Mesenchymal stem cell (in vitro differentiated cells and primary cell): ENCODE measurements at regions not wholly inside any gene's neighbourhood (a gene's known extent, or its start where the extent isn't known, plus 50 kb on each side); places are given as distances from the start of the nearest gene placed in this dataset.

Source experiments
- DNase-seq: peaks from one replicate; pipeline ENCODE4 v3.0.0-alpha.2; 2013
- H2AFZ ChIP-seq: one replicate; pipeline ENCODE4 v1.6.1; 2013; ENCODE audit warnings: low read depth, mild to moderate bottlenecking, control low read depth, inconsistent platforms, low read length, moderate library complexity
- H2AK5ac ChIP-seq: 2 replicates; pipeline ENCODE4 v1.6.1; 2013; ENCODE audit warnings: low read length, moderate library complexity, mild to moderate bottlenecking, inconsistent platforms; ENCODE audit not compliant: severe bottlenecking
- H2BK120ac ChIP-seq: one replicate; pipeline ENCODE4 v1.6.1; 2013; ENCODE audit warnings: low read depth, mild to moderate bottlenecking, inconsistent platforms, low read length, moderate library complexity
- H2BK12ac ChIP-seq, 2 experiments: one replicate each; pipeline ENCODE4 v1.6.1; 2013; ENCODE audit warnings: inconsistent platforms in 2 of 2, low read length in 2 of 2, mild to moderate bottlenecking in 2 of 2, moderate library complexity in 2 of 2, control low read depth in 1 of 2
- H2BK15ac ChIP-seq: one replicate; pipeline ENCODE4 v1.6.1; 2013; ENCODE audit warnings: mild to moderate bottlenecking, low read depth, inconsistent platforms; ENCODE audit not compliant: poor library complexity, severe bottlenecking
- H2BK5ac ChIP-seq: 2 replicates; pipeline ENCODE4 v1.6.1; 2013; ENCODE audit warnings: low read depth, mild to moderate bottlenecking, low read length, control low read depth, inconsistent platforms; ENCODE audit not compliant: poor library complexity, severe bottlenecking
- H3K14ac ChIP-seq, 2 experiments: one replicate each; pipeline ENCODE4 v1.6.1; 2013; ENCODE audit warnings: inconsistent platforms in 2 of 2, low read length in 2 of 2, control low read depth in 1 of 2, mild to moderate bottlenecking in 1 of 2, moderate library complexity in 1 of 2
- H3K18ac ChIP-seq, 2 experiments: one replicate each; pipeline ENCODE4 v1.6.1; 2013; ENCODE audit warnings: inconsistent platforms in 2 of 2, low read length in 2 of 2, control low read depth in 1 of 2, low read depth in 1 of 2, mild to moderate bottlenecking in 1 of 2
- H3K23ac ChIP-seq, 2 experiments: one replicate each; pipeline ENCODE4 v1.6.1; 2013; ENCODE audit warnings: inconsistent platforms in 2 of 2, low read length in 2 of 2, mild to moderate bottlenecking in 2 of 2, moderate library complexity in 2 of 2, control low read depth in 1 of 2
- H3K27ac ChIP-seq: 2 replicates; pipeline ENCODE4 v1.5.1; 2013; ENCODE audit warnings: mild to moderate bottlenecking, moderate library complexity, low read length, control low read depth, inconsistent platforms; ENCODE audit not compliant: poor library complexity, severe bottlenecking
- H3K27me3 ChIP-seq, 2 experiments: 2 replicates each; pipeline versions ENCODE4 v1.6.1 to v1.7.0; 2013; ENCODE audit warnings: low read length in 2 of 2, mild to moderate bottlenecking in 2 of 2, moderate library complexity in 2 of 2, control low read depth in 1 of 2, inconsistent platforms in 1 of 2; ENCODE audit not compliant: control insufficient read depth in 1 of 2, insufficient read depth in 1 of 2
- H3K36me3 ChIP-seq, 2 experiments: 2 replicates each; pipeline versions ENCODE4 v1.6.1 to v1.7.0; 2013; ENCODE audit warnings: low read length in 2 of 2, control low read depth in 1 of 2, inconsistent platforms in 1 of 2, low read depth in 1 of 2, mild to moderate bottlenecking in 1 of 2; ENCODE audit not compliant: insufficient read depth in 2 of 2, control insufficient read depth in 1 of 2
- H3K4ac ChIP-seq, 2 experiments: one replicate each; pipeline ENCODE4 v1.6.1; 2013; ENCODE audit warnings: inconsistent platforms in 2 of 2, low read length in 2 of 2, mild to moderate bottlenecking in 2 of 2, moderate library complexity in 2 of 2, control low read depth in 1 of 2, low read depth in 1 of 2
- H3K4me1 ChIP-seq: 2 replicates; pipeline ENCODE4 v1.6.1; 2013; ENCODE audit warnings: low read depth, low read length, control low read depth; ENCODE audit not compliant: control insufficient read depth, insufficient read depth
- H3K4me2 ChIP-seq: 2 replicates; pipeline ENCODE4 v1.6.1; 2013; ENCODE audit warnings: low read length, mild to moderate bottlenecking, inconsistent platforms; ENCODE audit not compliant: poor library complexity, severe bottlenecking
- H3K4me3 ChIP-seq, 2 experiments: 2 replicates each; pipeline versions ENCODE4 v1.5.1 to v1.7.0; 2013; ENCODE audit warnings: low read length in 2 of 2, mild to moderate bottlenecking in 2 of 2, control low read depth in 1 of 2, low read depth in 1 of 2; ENCODE audit not compliant: insufficient read depth in 1 of 2
- H3K79me1 ChIP-seq: replicated peaks from 2 replicates; pipeline ENCODE4 v1.6.1; 2013; ENCODE audit warnings: mild to moderate bottlenecking, control low read depth, low read length, inconsistent platforms; ENCODE audit not compliant: poor library complexity, severe bottlenecking
- H3K9ac ChIP-seq: 2 replicates; pipeline ENCODE4 v1.7.0; 2013; ENCODE audit warnings: mild to moderate bottlenecking, low read length, moderate library complexity
- H3K9me3 ChIP-seq: 2 replicates; pipeline ENCODE4 v1.7.0; 2013; ENCODE audit warnings: mild to moderate bottlenecking, low read length; ENCODE audit not compliant: control insufficient read depth
- H4K8ac ChIP-seq: one replicate; pipeline ENCODE4 v1.6.1; 2013; ENCODE audit warnings: inconsistent platforms, mild to moderate bottlenecking, low read length, moderate library complexity
- H4K91ac ChIP-seq: one replicate; pipeline ENCODE4 v1.6.1; 2013; ENCODE audit warnings: mild to moderate bottlenecking, low read length, inconsistent platforms
- WGBS: methylation state at CpG from one replicate; pipeline ENCODE4 v1.1.7; 2013; ENCODE audit warnings: mixed read lengths; 5-methylcytosine and 5-hydroxymethylcytosine counted together

DNA sequence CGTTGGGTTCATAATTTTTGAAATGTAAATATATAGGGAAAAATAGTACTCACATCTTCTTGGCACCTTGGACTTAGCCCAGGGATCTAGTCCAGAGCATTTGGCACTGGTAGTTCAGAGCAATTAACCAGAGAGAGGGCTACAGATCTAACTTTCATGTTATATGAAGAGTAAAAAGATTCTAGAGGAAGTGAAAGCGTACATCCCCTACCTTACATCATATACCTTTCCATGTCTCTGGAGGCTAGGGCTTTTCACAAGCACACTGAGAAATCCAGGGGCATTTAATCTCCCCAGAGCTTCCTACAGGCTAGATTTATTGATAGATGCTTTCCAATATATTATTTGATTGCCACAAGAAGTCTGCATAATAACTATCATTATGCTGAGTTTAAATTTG lies 687.5 kb upstream of the FBXO33 start:
- no peak overlapping the region for H2BK15ac ChIP-seq
- H3K27ac ChIP-seq, result no peak overlapping the region
- H2AK5ac ChIP-seq, result no peak overlapping the region
- H3K9me3 ChIP-seq, result no peaks in the 10 kb centered on the region
- no peak overlapping the region for H3K18ac ChIP-seq
- DNase-seq, result no peak
- no peak overlapping the region for H3K4me3 ChIP-seq
- 100% methylated on average over 1 of the region's 2 CpGs for WGBS
- no peak overlapping the region for H4K8ac ChIP-seq
- no peak overlapping the region for H4K91ac ChIP-seq
- H3K4me2 ChIP-seq, result no peak overlapping the region
- H3K4ac ChIP-seq, result no peak overlapping the region
- no peaks in the 10 kb centered on the region for H3K36me3 ChIP-seq
- no peak overlapping the region for H2BK5ac ChIP-seq
- H3K9ac ChIP-seq, result no peak overlapping the region
- no peak overlapping the region for H3K14ac ChIP-seq
- H3K27me3 ChIP-seq, result no peaks in the 10 kb centered on the region
- no peak overlapping the region for H2BK12ac ChIP-seq
- no peak overlapping the region for H2AFZ ChIP-seq
- no peaks in the 10 kb centered on the region for H3K4me1 ChIP-seq
- no peak overlapping the region for H3K23ac ChIP-seq
- H2BK120ac ChIP-seq, result no peak overlapping the region
- H3K79me1 ChIP-seq, result no peaks in the 10 kb centered on the region

DNA sequence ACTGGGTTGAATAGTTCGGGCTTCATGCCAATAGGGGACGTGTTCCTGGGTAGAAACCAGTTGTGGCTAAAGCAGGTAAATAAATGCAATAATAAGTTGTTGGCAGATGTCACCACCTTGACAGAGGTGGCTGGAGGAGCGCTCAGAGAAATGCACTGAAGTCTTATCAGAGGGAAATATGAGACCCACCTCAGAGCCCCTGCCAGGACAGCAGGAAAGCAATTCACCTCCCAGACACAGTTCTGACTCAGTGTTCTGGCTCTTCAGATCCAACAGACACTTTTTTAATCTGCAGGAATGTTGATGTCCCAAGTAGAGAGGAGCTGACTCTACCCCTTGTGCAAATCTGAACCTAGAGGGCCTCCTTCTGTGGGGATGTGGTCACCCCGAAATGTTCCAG lies 687.1 kb upstream of the FBXO33 start:
- Histone ChIP-seq H4K91ac (no peak overlapping the region), H2AFZ (no peak overlapping the region), H3K27ac (no peak overlapping the region), H3K18ac (no peak overlapping the region), H3K9me3 (no peaks in the 10 kb centered on the region), H2AK5ac (no peak overlapping the region), H3K36me3 (no peaks in the 10 kb centered on the region), H2BK15ac (no peak overlapping the region), H2BK120ac (no peak overlapping the region), H4K8ac (no peak overlapping the region), H3K9ac (no peak overlapping the region), H2BK5ac (no peak overlapping the region), H3K4me2 (no peak overlapping the region), H3K23ac (no peak overlapping the region), H3K4me1 (no peaks in the 10 kb centered on the region), H3K14ac (no peak overlapping the region), H3K27me3 (no peaks in the 10 kb centered on the region), H2BK12ac (no peak overlapping the region), H3K4me3 (no peak overlapping the region), H3K4ac (no peak overlapping the region), H3K79me1 (no peaks in the 10 kb centered on the region)
- 72% methylated on average over 4 of the region's 4 CpGs for WGBS
- DNase-seq, result no peak

DNA sequence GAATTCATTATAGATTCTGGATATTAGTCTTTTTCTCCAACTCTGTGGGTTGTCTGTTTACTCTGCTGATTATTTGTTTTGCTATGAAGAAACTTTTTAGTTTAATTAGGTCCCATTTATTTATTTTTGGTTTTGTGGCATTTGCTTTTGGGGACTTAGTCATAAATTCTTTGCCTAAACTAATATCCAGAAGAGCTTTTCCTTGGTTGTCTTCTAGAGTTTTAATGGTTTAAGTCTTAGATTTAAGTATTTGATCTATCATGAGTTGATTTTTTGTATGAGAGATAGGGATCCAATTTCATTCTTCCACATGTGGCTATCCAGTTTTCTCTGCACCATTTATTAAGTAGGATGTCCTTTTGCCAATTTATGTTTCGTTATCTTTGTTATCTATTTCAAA lies 683.4 kb upstream of the FBXO33 start:
- H3K4ac ChIP-seq, result no peak overlapping the region
- no peak overlapping the region for H2BK5ac ChIP-seq
- H3K23ac ChIP-seq, result no peak overlapping the region
- WGBS, result no CpG with 5 or more reads among the region's 1 CpG
- H2AFZ ChIP-seq, result no peak overlapping the region
- no peak for DNase-seq
- H2AK5ac ChIP-seq, result no peak overlapping the region
- no peak overlapping the region for H2BK12ac ChIP-seq
- H3K27me3 ChIP-seq, result no peaks in the 10 kb centered on the region
- no peak overlapping the region for H4K91ac ChIP-seq
- no peak overlapping the region for H2BK120ac ChIP-seq
- no peak overlapping the region for H3K14ac ChIP-seq
- H2BK15ac ChIP-seq, result no peak overlapping the region
- H3K18ac ChIP-seq, result no peak overlapping the region
- H3K36me3 ChIP-seq, result no peaks in the 10 kb centered on the region
- H3K4me2 ChIP-seq, result no peak overlapping the region
- no peak overlapping the region for H3K4me3 ChIP-seq
- no peak overlapping the region for H3K9ac ChIP-seq
- no peak overlapping the region for H4K8ac ChIP-seq
- H3K4me1 ChIP-seq, result no peaks in the 10 kb centered on the region
- no peaks in the 10 kb centered on the region for H3K79me1 ChIP-seq
- H3K9me3 ChIP-seq, result no peaks in the 10 kb centered on the region
- H3K27ac ChIP-seq, result no peak overlapping the region

DNA sequence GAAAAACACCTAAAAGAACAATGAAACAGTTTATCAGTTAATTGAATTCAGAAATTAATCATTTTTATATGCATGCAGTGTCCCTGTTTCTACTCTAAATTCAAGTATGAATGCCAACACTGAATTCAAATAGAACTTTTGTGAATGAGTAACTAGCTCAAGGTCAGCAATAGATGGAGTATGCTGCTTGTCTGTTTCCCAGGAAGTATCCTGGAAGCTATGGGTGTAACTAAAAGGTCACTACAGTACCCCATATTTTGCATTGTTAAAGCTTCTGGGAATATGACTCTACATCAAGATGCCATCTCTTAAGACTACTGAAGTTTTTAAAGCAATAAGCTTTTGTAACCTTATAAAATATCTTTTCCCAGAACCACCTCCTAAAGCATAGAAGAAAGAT lies 681.4 kb upstream of the FBXO33 start:
- no peak overlapping the region for H2BK120ac ChIP-seq
- H2AK5ac ChIP-seq, result no peak overlapping the region
- no peak overlapping the region for H2AFZ ChIP-seq
- no peak overlapping the region for H3K14ac ChIP-seq
- H3K4me2 ChIP-seq, result no peak overlapping the region
- H3K23ac ChIP-seq, result no peak overlapping the region
- H4K8ac ChIP-seq, result no peak overlapping the region
- no peak overlapping the region for H2BK5ac ChIP-seq
- H3K27ac ChIP-seq, result no peak overlapping the region
- no peak overlapping the region for H3K18ac ChIP-seq
- no peak for DNase-seq
- H3K4ac ChIP-seq, result no peak overlapping the region
- no peaks in the 10 kb centered on the region for H3K9me3 ChIP-seq
- no peaks in the 10 kb centered on the region for H3K4me1 ChIP-seq
- H3K27me3 ChIP-seq, result no peaks in the 10 kb centered on the region
- no peak overlapping the region for H2BK12ac ChIP-seq
- H4K91ac ChIP-seq, result no peak overlapping the region
- no peak overlapping the region for H3K9ac ChIP-seq
- H3K79me1 ChIP-seq, result no peaks in the 10 kb centered on the region
- H3K36me3 ChIP-seq, result no peaks in the 10 kb centered on the region
- H2BK15ac ChIP-seq, result no peak overlapping the region
- H3K4me3 ChIP-seq, result no peak overlapping the region
